ENCODE measurements at regions not wholly inside any gene's neighbourhood (a gene's known extent, or its start where the extent isn't known, plus 50 kb on each side); places are given as distances from the start of the nearest gene placed in this dataset.

DNA sequence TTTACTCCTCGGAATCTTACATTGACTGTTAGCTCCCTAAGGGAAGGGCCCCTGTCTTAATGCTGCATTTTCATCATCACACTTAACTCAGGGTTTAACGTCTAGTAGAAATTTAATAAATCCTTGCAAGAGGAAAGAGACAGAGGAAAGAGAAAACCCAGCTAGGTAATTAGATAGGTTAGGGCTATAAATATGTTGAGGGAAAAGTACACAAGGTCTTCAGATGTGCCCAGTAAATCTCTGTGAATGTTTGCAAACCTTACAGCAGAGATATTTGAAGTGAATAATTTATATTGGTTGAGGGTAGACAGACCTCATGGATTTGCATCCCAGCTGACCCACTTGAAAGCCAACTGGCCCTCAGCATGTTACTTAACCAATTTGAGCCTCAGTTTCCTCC lies 315.5 kb upstream of the NPVF start:
- intact Hi-C loops (cut with micrococcal nuclease; ENCODE audit: unreplicated experiment), result no loop called here
- H3K27me3 ChIP-seq (replicated peaks; ENCODE audit: insufficient read depth, low read depth, low read length, poor library complexity), result peaks cover 47% of the 10 kb centered on the region
- TF ChIP-seq EZH2 (IDR thresholded peaks at IDR 0.05; ENCODE audit: borderline replicate concordance, low read depth, low read length, poor library complexity, severe bottlenecking), result no peak
- no peak for TF ChIP-seq CTCF (conservative IDR thresholded peaks at IDR 0.05; ENCODE audit: low read depth, low read length)
- no peaks in the 10 kb centered on the region for H3K36me3 ChIP-seq (ENCODE audit: insufficient read depth, low read length, poor library complexity, severe bottlenecking)
- H3K4me3 ChIP-seq (ENCODE audit: low read depth, low read length, poor library complexity, severe bottlenecking), result no peak overlapping the region
- CTCF ChIA-PET, result no interaction called here
- H3K9me3 ChIP-seq (ENCODE audit: low read depth, low read length, poor library complexity, severe bottlenecking), result no peaks in the 10 kb centered on the region
- no TSS peak for BruUV-seq (replicated peaks)
- H3K27ac ChIP-seq (ENCODE audit: low read depth, low read length, poor library complexity, severe bottlenecking), result no peak overlapping the region
- no peaks in the 10 kb centered on the region for H3K4me1 ChIP-seq (ENCODE audit: insufficient read depth, low read length, poor library complexity, severe bottlenecking)
- DNase-seq (ENCODE audit: low spot score), result no peak
- POLR2A ChIA-PET (ENCODE audit: low non-redundant PET), result no interaction called here

DNA sequence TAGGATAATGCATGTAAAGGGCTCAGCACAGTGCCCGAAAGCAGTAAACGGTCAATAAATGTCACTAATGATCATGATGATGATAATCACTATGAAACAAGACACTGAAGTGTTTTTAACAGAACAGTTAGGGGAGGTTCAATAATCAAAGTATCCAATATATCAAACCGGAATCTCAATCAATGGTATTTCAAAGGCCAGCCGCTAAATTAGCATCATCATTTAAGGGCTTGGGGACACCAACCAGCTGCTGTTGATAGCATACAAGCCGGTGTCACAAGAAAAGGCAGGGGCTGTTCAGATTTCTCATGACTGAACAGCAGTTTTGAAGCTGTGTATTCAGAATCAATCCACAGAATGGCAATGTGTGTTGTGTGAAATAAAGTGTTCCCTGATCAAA lies 316.0 kb upstream of the NPVF start:
- POLR2A ChIA-PET (ENCODE audit: low non-redundant PET), result no interaction called here
- Histone ChIP-seq H3K27me3 (replicated peaks; ENCODE audit: insufficient read depth, low read depth, low read length, poor library complexity) (peaks cover 45% of the 10 kb centered on the region), H3K36me3 (ENCODE audit: insufficient read depth, low read length, poor library complexity, severe bottlenecking) (no peaks in the 10 kb centered on the region), H3K27ac (ENCODE audit: low read depth, low read length, poor library complexity, severe bottlenecking) (no peak overlapping the region), H3K9me3 (ENCODE audit: low read depth, low read length, poor library complexity, severe bottlenecking) (no peaks in the 10 kb centered on the region), H3K4me3 (ENCODE audit: low read depth, low read length, poor library complexity, severe bottlenecking) (no peak overlapping the region), H3K4me1 (ENCODE audit: insufficient read depth, low read length, poor library complexity, severe bottlenecking) (no peaks in the 10 kb centered on the region)
- DNase-seq (ENCODE audit: low spot score), result no peak
- CTCF ChIA-PET, result no interaction called here
- TF ChIP-seq EZH2 (IDR thresholded peaks at IDR 0.05; ENCODE audit: borderline replicate concordance, low read depth, low read length, poor library complexity, severe bottlenecking) (no peak), CTCF (conservative IDR thresholded peaks at IDR 0.05; ENCODE audit: low read depth, low read length) (no peak)
- intact Hi-C loops (cut with micrococcal nuclease; ENCODE audit: unreplicated experiment), result no loop called here
- BruUV-seq (replicated peaks), result no TSS peak

GRCh38 chr7:25545124-25546008 lies 317.1 kb upstream of the NPVF start:
- POLR2A ChIA-PET (ENCODE audit: low non-redundant PET), result interaction anchor here (0.7 kb wide), 1 partner anchor 289 kb away, joined by 3 read pairs; no protein-coding TSS in a partner anchor
- Histone ChIP-seq H3K27me3 (replicated peaks; ENCODE audit: insufficient read depth, low read depth, low read length, poor library complexity) (peaks cover 48% of the 10 kb centered on the region), H3K4me1 (ENCODE audit: insufficient read depth, low read length, poor library complexity, severe bottlenecking) (no peaks in the 10 kb centered on the region), H3K36me3 (ENCODE audit: insufficient read depth, low read length, poor library complexity, severe bottlenecking) (no peaks in the 10 kb centered on the region), H3K4me3 (ENCODE audit: low read depth, low read length, poor library complexity, severe bottlenecking) (no peak overlapping the region), H3K27ac (ENCODE audit: low read depth, low read length, poor library complexity, severe bottlenecking) (no peak overlapping the region), H3K9me3 (ENCODE audit: low read depth, low read length, poor library complexity, severe bottlenecking) (no peaks in the 10 kb centered on the region)
- CTCF ChIA-PET, result no interaction called here
- TF ChIP-seq EZH2 (IDR thresholded peaks at IDR 0.05; ENCODE audit: borderline replicate concordance, low read depth, low read length, poor library complexity, severe bottlenecking) (no peak), CTCF (conservative IDR thresholded peaks at IDR 0.05; ENCODE audit: low read depth, low read length) (no peak)
- intact Hi-C loops (cut with micrococcal nuclease; ENCODE audit: unreplicated experiment), result no loop called here
- BruUV-seq (replicated peaks), result no TSS peak
- no peak for DNase-seq (ENCODE audit: low spot score)
